Breast epithelium (tissue), 3 donors: ENCODE measurements at regions not wholly inside any gene's neighbourhood (a gene's known extent, or its start where the extent isn't known, plus 50 kb on each side); places are given as distances from the start of the nearest gene placed in this dataset.

Experiments
- POLR2A ChIP-seq: fragments of 450-650 bp; IDR thresholded peaks from one replicate; pipeline ENCODE4 v1.6.1; 2016; ENCODE audit warnings: antibody characterized with exemption, mild to moderate bottlenecking, moderate library complexity
- POLR2AphosphoS5 ChIP-seq, 3 donors: sonication (generic); formaldehyde crosslinking; IDR thresholded peaks; one replicate each; pipeline ENCODE4 v1.6.1; 2017; ENCODE audit warnings: antibody characterized with exemption in 3 of 3

DNA sequence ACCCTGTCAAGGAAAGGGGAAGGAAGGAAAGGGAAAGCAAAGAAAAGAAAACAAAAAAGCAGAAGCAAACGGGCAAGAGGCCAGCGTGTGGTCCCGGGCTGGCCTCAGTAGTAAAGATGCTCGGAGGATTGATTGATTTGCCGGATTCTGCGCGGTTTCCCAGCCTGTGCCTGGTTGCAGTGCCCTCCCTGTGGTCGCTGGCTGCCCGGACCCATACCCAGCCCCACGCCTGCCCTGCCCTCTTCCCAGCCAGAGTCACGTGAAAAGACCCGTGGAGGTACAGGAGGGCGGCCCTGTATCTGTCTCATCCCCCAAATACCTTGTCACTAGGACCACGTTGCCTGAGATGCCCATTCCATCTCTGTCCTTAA is 55.1 kb upstream of the IMP4 start:
- TF ChIP-seq POLR2AphosphoS5 (IDR thresholded peaks at IDR 0.05), result no peak
- TF ChIP-seq POLR2A, result no peak
